Smooth muscle cell (in vitro differentiated cells): ENCODE measurements at regions not wholly inside any gene's neighbourhood (a gene's known extent, or its start where the extent isn't known, plus 50 kb on each side); places are given as distances from the start of the nearest gene placed in this dataset.

Experiments used
- DNase-seq: peaks from one replicate; lab custom pipeline; 2025; ENCODE audit not compliant: unreplicated experiment; lab: John Stamatoyannopoulos, UW
- H2AFZ ChIP-seq: fragments of 200-600 bp; sonication (generic); 2 replicates; pipeline ENCODE4 v1.6.0; 2016; ENCODE audit warnings: antibody characterized with exemption, low read depth, mild to moderate bottlenecking
- H3F3A ChIP-seq: fragments of 200-600 bp; sonication (generic); 2 replicates; pipeline ENCODE4 v1.6.0; 2017; ENCODE audit warnings: antibody characterized with exemption, low read depth
- H3K27ac ChIP-seq: fragments of 200-600 bp; sonication (generic); 2 replicates; pipeline ENCODE4 v1.5.1; 2016; ENCODE audit warnings: low read depth, mild to moderate bottlenecking
- H3K27me3 ChIP-seq: fragments of 200-600 bp; sonication (generic); 2 replicates; pipeline ENCODE4 v1.6.1; 2016; ENCODE audit warnings: low read depth, mild to moderate bottlenecking
- H3K36me3 ChIP-seq: fragments of 200-600 bp; sonication (generic); 2 replicates; pipeline ENCODE4 v1.5.1; 2016; ENCODE audit warnings: low read depth
- H3K4me1 ChIP-seq: fragments of 200-600 bp; sonication (generic); 2 replicates; pipeline ENCODE4 v1.5.1; 2016; ENCODE audit warnings: low read depth
- H3K4me2 ChIP-seq: fragments of 200-600 bp; sonication (generic); 2 replicates; pipeline ENCODE4 v1.6.0; 2016; ENCODE audit warnings: mild to moderate bottlenecking
- H3K4me3 ChIP-seq: fragments of 200-600 bp; sonication (generic); 2 replicates; pipeline ENCODE4 v1.5.1; 2016; ENCODE audit warnings: mild to moderate bottlenecking
- H3K79me2 ChIP-seq: fragments of 200-600 bp; sonication (generic); 2 replicates; pipeline ENCODE4 v1.6.0; 2016; ENCODE audit warnings: low read depth, mild to moderate bottlenecking
- H3K9ac ChIP-seq: fragments of 200-600 bp; sonication (generic); 2 replicates; pipeline ENCODE4 v1.6.0; 2016; ENCODE audit warnings: low read depth
- H3K9me3 ChIP-seq: fragments of 200-600 bp; sonication (generic); replicated peaks from 2 replicates; pipeline ENCODE4 v1.5.1; 2016; ENCODE audit warnings: low read depth
- H4K20me1 ChIP-seq: fragments of 200-600 bp; sonication (generic); 2 replicates; pipeline ENCODE4 v1.6.0; 2016; ENCODE audit warnings: low read depth
- WGBS: methylation state at CpG from one replicate; pipeline ENCODE4 v1.1.7; 2016; ENCODE audit warnings: low lambda C conversion rate; 5-methylcytosine and 5-hydroxymethylcytosine counted together
- TF ChIP-seq, protein P1 (sequence below): fragments of 200-600 bp; sonication (generic); IDR thresholded peaks from 2 replicates; pipeline ENCODE4 v1.5.1; 2017; ENCODE audit warnings: borderline replicate concordance, mild to moderate bottlenecking, antibody characterized with exemption; ENCODE audit not compliant: insufficient read depth, poor library complexity, severe bottlenecking

DNA sequence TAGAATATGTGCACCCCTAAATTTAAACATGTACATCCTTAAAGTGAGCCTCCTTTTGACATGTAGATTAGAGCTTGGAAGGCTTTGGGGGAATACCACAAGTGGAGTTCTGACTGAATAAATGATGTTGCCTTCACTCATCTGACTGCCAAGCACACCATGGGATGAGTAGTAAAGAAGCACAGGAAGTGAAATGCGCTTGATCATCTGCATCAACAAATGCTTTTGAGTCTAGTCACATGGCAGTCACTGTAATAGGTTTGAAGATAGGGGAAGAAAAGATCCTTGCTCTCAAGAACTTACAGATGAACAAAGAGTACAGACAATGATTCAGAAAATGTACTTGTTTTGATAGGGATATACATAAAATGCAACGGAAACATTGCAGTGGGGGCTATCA lies 62.0 kb upstream of the STARD4 start:
- Histone ChIP-seq H3K4me2 (no peak overlapping the region), H3K27ac (no peak overlapping the region), H4K20me1 (no peaks in the 10 kb centered on the region), H3K4me1 (no peaks in the 10 kb centered on the region), H3K9ac (no peak overlapping the region), H3K79me2 (no peaks in the 10 kb centered on the region), H3K4me3 (no peak overlapping the region), H2AFZ (no peak overlapping the region), H3K9me3 (no peaks in the 10 kb centered on the region), H3K36me3 (no peaks in the 10 kb centered on the region), H3K27me3 (no peaks in the 10 kb centered on the region), H3F3A (no peaks in the 10 kb centered on the region)
- WGBS = 91% methylated on average over 2 of the region's 2 CpGs
- no peak for DNase-seq
- TF ChIP-seq, protein P1, sequence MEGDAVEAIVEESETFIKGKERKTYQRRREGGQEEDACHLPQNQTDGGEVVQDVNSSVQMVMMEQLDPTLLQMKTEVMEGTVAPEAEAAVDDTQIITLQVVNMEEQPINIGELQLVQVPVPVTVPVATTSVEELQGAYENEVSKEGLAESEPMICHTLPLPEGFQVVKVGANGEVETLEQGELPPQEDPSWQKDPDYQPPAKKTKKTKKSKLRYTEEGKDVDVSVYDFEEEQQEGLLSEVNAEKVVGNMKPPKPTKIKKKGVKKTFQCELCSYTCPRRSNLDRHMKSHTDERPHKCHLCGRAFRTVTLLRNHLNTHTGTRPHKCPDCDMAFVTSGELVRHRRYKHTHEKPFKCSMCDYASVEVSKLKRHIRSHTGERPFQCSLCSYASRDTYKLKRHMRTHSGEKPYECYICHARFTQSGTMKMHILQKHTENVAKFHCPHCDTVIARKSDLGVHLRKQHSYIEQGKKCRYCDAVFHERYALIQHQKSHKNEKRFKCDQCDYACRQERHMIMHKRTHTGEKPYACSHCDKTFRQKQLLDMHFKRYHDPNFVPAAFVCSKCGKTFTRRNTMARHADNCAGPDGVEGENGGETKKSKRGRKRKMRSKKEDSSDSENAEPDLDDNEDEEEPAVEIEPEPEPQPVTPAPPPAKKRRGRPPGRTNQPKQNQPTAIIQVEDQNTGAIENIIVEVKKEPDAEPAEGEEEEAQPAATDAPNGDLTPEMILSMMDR = no peak

DNA sequence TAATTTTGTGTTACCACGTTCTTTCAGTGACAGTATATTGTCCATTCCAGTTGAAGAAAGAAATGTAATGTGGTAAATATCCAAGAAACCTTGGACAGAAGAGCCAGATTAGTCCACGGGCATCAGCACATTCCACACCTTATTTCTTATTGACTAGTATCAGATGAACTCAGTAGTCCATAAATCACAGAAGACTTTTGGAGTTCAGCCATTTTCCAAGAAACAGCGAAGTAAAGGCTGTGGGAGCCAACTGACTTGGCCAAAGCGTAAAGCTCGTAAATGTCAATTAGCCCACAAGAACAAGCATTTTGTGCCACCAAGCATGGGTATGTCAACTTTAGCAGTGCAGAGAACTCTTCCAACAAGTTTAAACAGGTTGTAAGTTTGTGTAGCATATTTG lies 60.2 kb upstream of the STARD4 start:
- no peaks in the 10 kb centered on the region for H3K36me3 ChIP-seq

DNA sequence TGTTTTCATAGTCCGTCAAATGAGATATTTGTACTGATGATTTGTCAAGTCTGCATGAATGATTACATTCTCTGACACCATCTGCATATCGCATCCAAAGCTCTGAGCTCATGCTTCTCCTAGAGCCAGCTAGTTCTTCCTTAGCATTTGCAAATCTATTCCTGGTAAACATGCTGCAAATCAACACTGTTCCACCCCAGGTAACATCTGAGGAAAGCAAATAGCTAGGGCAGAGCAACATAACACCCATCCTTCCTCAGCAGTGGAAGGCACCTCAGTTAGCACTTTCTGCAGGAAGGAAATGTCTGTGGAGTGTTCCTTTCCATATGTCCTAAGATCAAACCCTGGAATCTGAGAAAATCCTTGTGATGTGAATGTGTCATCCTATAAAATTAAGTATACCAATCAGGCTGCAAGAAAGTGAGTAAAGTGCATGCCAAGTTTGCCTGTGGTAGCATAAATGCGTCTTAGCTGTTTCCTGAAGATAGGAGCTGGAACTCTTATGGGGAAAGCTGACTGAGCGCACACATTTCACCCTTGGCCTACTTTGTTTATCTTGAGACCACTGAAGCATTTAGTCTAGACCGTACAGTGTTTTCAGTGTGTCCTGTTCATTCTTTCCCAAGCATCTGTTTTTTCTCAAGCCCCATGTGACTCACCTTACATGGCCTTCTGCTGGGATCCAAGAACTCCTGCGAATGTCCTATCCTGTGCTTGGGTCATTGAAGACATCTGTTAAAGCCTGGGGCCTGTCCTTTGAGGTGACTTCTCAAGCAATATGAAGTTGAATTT lies 50.9 kb upstream of the STARD4 start:
- TF ChIP-seq, protein P1 = no peak
- Histone ChIP-seq H3K27me3 (no peaks in the 10 kb centered on the region), H4K20me1 (no peaks in the 10 kb centered on the region), H3K27ac (peak overlapping the region; percentile 93), H3K4me3 (no peak overlapping the region), H3K9me3 (no peaks in the 10 kb centered on the region), H3K9ac (peak overlapping the region; percentile 65), H3K79me2 (no peaks in the 10 kb centered on the region), H3K4me1 (peaks cover 6% of the 10 kb centered on the region), H3K36me3 (no peaks in the 10 kb centered on the region), H3F3A (peaks cover 20% of the 10 kb centered on the region), H2AFZ (no peak overlapping the region), H3K4me2 (peak overlapping the region; percentile 38)
- peak; percentile 13 for DNase-seq
- WGBS = 11% methylated on average over 6 of the region's 6 CpGs

More for the DNA sequence above, 60.2 kb upstream of the STARD4 start:
- Histone ChIP-seq H3F3A (no peaks in the 10 kb centered on the region), H3K27me3 (no peaks in the 10 kb centered on the region), H4K20me1 (no peaks in the 10 kb centered on the region), H3K27ac (no peak overlapping the region), H3K9me3 (no peaks in the 10 kb centered on the region), H3K4me2 (no peak overlapping the region), H3K79me2 (no peaks in the 10 kb centered on the region), H3K4me1 (no peaks in the 10 kb centered on the region), H2AFZ (no peak overlapping the region), H3K4me3 (no peak overlapping the region), H3K9ac (no peak overlapping the region)
- WGBS = 72% methylated on average over 5 of the region's 5 CpGs
- no peak for DNase-seq
- TF ChIP-seq, protein P1 = no peak

DNA sequence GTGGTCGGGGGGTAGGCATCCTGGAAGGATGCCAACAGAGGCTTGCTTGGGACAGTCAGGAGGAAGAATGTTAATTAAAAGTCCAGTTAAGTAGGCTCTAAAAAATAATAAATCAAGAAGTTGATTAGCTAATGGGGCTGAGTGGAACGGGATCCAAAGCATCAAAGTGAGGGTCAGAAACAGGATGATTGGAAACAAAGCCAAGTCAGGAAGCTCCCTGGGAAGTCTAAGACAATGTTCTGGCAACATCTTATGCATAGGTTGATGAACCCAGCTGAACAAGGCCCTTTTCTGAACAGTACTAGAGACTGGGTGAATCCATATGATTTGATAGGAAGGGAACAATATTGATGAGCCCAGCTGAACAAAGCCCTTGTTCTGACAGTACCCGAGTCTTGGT lies 50.2 kb upstream of the STARD4 start:
- Histone ChIP-seq H3K4me2 (peak overlapping the region; percentile 38), H3K4me1 (peaks cover 6% of the 10 kb centered on the region), H3K79me2 (no peaks in the 10 kb centered on the region), H3K4me3 (no peak overlapping the region), H3K36me3 (no peaks in the 10 kb centered on the region), H3K27me3 (no peaks in the 10 kb centered on the region), H2AFZ (no peak overlapping the region), H3K27ac (peak overlapping the region; percentile 90), H3F3A (peaks cover 20% of the 10 kb centered on the region), H4K20me1 (no peaks in the 10 kb centered on the region), H3K9ac (peak overlapping the region; percentile 65), H3K9me3 (no peaks in the 10 kb centered on the region)
- WGBS = 60% methylated on average over 3 of the region's 3 CpGs
- no peak for DNase-seq
- TF ChIP-seq, protein P1 = no peak
